ENCODE measurements at regions not wholly inside any gene's neighbourhood (a gene's known extent, or its start where the extent isn't known, plus 50 kb on each side); places are given as distances from the start of the nearest gene placed in this dataset.

GRCh38 chr6:141484711-141485110, 648.0 kb upstream of the GJE1 start:
- H3K4me1 ChIP-seq (ENCODE audit: control insufficient read depth, insufficient read depth, low read length) = no peaks in the 10 kb centered on the region
- H3K27ac ChIP-seq (ENCODE audit: low read depth, low read length) = no peak overlapping the region
- no peak overlapping the region for H3K9ac ChIP-seq (ENCODE audit: low read length)
- no peaks in the 10 kb centered on the region for H3K27me3 ChIP-seq (ENCODE audit: control insufficient read depth, insufficient read depth, low read length)
- H3K36me3 ChIP-seq (ENCODE audit: control insufficient read depth, insufficient read depth, low read length) = no peaks in the 10 kb centered on the region
- no peak overlapping the region for H3K4me3 ChIP-seq (ENCODE audit: low read length)

- H3K27ac ChIP-seq (ENCODE audit: low read depth, low read length) = no peak overlapping the region
- H3K4me1 ChIP-seq (ENCODE audit: control insufficient read depth, insufficient read depth, low read length) = no peaks in the 10 kb centered on the region
- H3K4me3 ChIP-seq (ENCODE audit: low read length) = no peak overlapping the region
- no peak overlapping the region for H3K9ac ChIP-seq (ENCODE audit: low read length)
- H3K27me3 ChIP-seq (ENCODE audit: control insufficient read depth, insufficient read depth, low read length) = no peaks in the 10 kb centered on the region
- no peaks in the 10 kb centered on the region for H3K36me3 ChIP-seq (ENCODE audit: control insufficient read depth, insufficient read depth, low read length)
Observed at GRCh38 chr6:141483598-141484061, 649.1 kb upstream of the GJE1 start.

GRCh38 chr6:141482796-141483597, 649.7 kb upstream of the GJE1 start:
- H3K4me1 ChIP-seq (ENCODE audit: control insufficient read depth, insufficient read depth, low read length) = no peaks in the 10 kb centered on the region
- H3K4me3 ChIP-seq (ENCODE audit: low read length) = no peak overlapping the region
- no peaks in the 10 kb centered on the region for H3K27me3 ChIP-seq (ENCODE audit: control insufficient read depth, insufficient read depth, low read length)
- no peak overlapping the region for H3K27ac ChIP-seq (ENCODE audit: low read depth, low read length)
- H3K9ac ChIP-seq (ENCODE audit: low read length) = no peak overlapping the region
- no peaks in the 10 kb centered on the region for H3K36me3 ChIP-seq (ENCODE audit: control insufficient read depth, insufficient read depth, low read length)

- Histone ChIP-seq H3K27ac (ENCODE audit: low read depth, low read length) (no peak overlapping the region), H3K9ac (ENCODE audit: low read length) (no peak overlapping the region), H3K4me3 (ENCODE audit: low read length) (no peak overlapping the region), H3K27me3 (ENCODE audit: control insufficient read depth, insufficient read depth, low read length) (no peaks in the 10 kb centered on the region), H3K4me1 (ENCODE audit: control insufficient read depth, insufficient read depth, low read length) (no peaks in the 10 kb centered on the region), H3K36me3 (ENCODE audit: control insufficient read depth, insufficient read depth, low read length) (no peaks in the 10 kb centered on the region)
Observed at GRCh38 chr6:141475259-141475658, 657.5 kb upstream of the GJE1 start.

- no peaks in the 10 kb centered on the region for H3K4me1 ChIP-seq (ENCODE audit: control insufficient read depth, insufficient read depth, low read length)
- no peaks in the 10 kb centered on the region for H3K36me3 ChIP-seq (ENCODE audit: control insufficient read depth, insufficient read depth, low read length)
- H3K27ac ChIP-seq (ENCODE audit: low read depth, low read length) = no peak overlapping the region
- H3K27me3 ChIP-seq (ENCODE audit: control insufficient read depth, insufficient read depth, low read length) = no peaks in the 10 kb centered on the region
- no peak overlapping the region for H3K4me3 ChIP-seq (ENCODE audit: low read length)
- no peak overlapping the region for H3K9ac ChIP-seq (ENCODE audit: low read length)
Observed at GRCh38 chr6:141472162-141472928, 660.4 kb upstream of the GJE1 start.

GRCh38 chr6:141470810-141471209, 661.9 kb upstream of the GJE1 start:
- no peak overlapping the region for H3K27ac ChIP-seq (ENCODE audit: low read depth, low read length)
- H3K36me3 ChIP-seq (ENCODE audit: control insufficient read depth, insufficient read depth, low read length) = no peaks in the 10 kb centered on the region
- no peak overlapping the region for H3K4me3 ChIP-seq (ENCODE audit: low read length)
- H3K9ac ChIP-seq (ENCODE audit: low read length) = no peak overlapping the region
- no peaks in the 10 kb centered on the region for H3K4me1 ChIP-seq (ENCODE audit: control insufficient read depth, insufficient read depth, low read length)
- no peaks in the 10 kb centered on the region for H3K27me3 ChIP-seq (ENCODE audit: control insufficient read depth, insufficient read depth, low read length)

- Histone ChIP-seq H3K36me3 (ENCODE audit: control insufficient read depth, insufficient read depth, low read length) (no peaks in the 10 kb centered on the region), H3K4me1 (ENCODE audit: control insufficient read depth, insufficient read depth, low read length) (peaks cover 2% of the 10 kb centered on the region), H3K27me3 (ENCODE audit: control insufficient read depth, insufficient read depth, low read length) (no peaks in the 10 kb centered on the region), H3K4me3 (ENCODE audit: low read length) (no peak overlapping the region), H3K27ac (ENCODE audit: low read depth, low read length) (no peak overlapping the region), H3K9ac (ENCODE audit: low read length) (no peak overlapping the region)
Observed at GRCh38 chr6:141467881-141468280, 664.8 kb upstream of the GJE1 start.

GRCh38 chr6:141467041-141467440, 665.7 kb upstream of the GJE1 start:
- no peaks in the 10 kb centered on the region for H3K36me3 ChIP-seq (ENCODE audit: control insufficient read depth, insufficient read depth, low read length)
- no peak overlapping the region for H3K4me3 ChIP-seq (ENCODE audit: low read length)
- H3K27ac ChIP-seq (ENCODE audit: low read depth, low read length) = no peak overlapping the region
- no peaks in the 10 kb centered on the region for H3K27me3 ChIP-seq (ENCODE audit: control insufficient read depth, insufficient read depth, low read length)
- H3K4me1 ChIP-seq (ENCODE audit: control insufficient read depth, insufficient read depth, low read length) = peaks cover 2% of the 10 kb centered on the region
- H3K9ac ChIP-seq (ENCODE audit: low read length) = no peak overlapping the region

- Histone ChIP-seq H3K4me3 (ENCODE audit: low read length) (no peak overlapping the region), H3K27me3 (ENCODE audit: control insufficient read depth, insufficient read depth, low read length) (no peaks in the 10 kb centered on the region), H3K4me1 (ENCODE audit: control insufficient read depth, insufficient read depth, low read length) (peaks cover 2% of the 10 kb centered on the region), H3K9ac (ENCODE audit: low read length) (no peak overlapping the region), H3K36me3 (ENCODE audit: control insufficient read depth, insufficient read depth, low read length) (no peaks in the 10 kb centered on the region), H3K27ac (ENCODE audit: low read depth, low read length) (no peak overlapping the region)
Observed at GRCh38 chr6:141464896-141465295, 667.8 kb upstream of the GJE1 start.

- Histone ChIP-seq H3K4me1 (ENCODE audit: control insufficient read depth, insufficient read depth, low read length) (peaks cover 2% of the 10 kb centered on the region), H3K4me3 (ENCODE audit: low read length) (no peak overlapping the region), H3K27ac (ENCODE audit: low read depth, low read length) (no peak overlapping the region), H3K27me3 (ENCODE audit: control insufficient read depth, insufficient read depth, low read length) (no peaks in the 10 kb centered on the region), H3K9ac (ENCODE audit: low read length) (no peak overlapping the region), H3K36me3 (ENCODE audit: control insufficient read depth, insufficient read depth, low read length) (no peaks in the 10 kb centered on the region)
Observed at GRCh38 chr6:141464490-141464889, 668.2 kb upstream of the GJE1 start.

GRCh38 chr6:141463237-141463977, 669.3 kb upstream of the GJE1 start:
- no peaks in the 10 kb centered on the region for H3K27me3 ChIP-seq (ENCODE audit: control insufficient read depth, insufficient read depth, low read length)
- H3K36me3 ChIP-seq (ENCODE audit: control insufficient read depth, insufficient read depth, low read length) = no peaks in the 10 kb centered on the region
- H3K4me3 ChIP-seq (ENCODE audit: low read length) = no peak overlapping the region
- H3K27ac ChIP-seq (ENCODE audit: low read depth, low read length) = no peak overlapping the region
- H3K4me1 ChIP-seq (ENCODE audit: control insufficient read depth, insufficient read depth, low read length) = peaks cover 2% of the 10 kb centered on the region
- no peak overlapping the region for H3K9ac ChIP-seq (ENCODE audit: low read length)

GRCh38 chr6:141460743-141461484, 671.8 kb upstream of the GJE1 start:
- no peak overlapping the region for H3K9ac ChIP-seq (ENCODE audit: low read length)
- H3K36me3 ChIP-seq (ENCODE audit: control insufficient read depth, insufficient read depth, low read length) = no peaks in the 10 kb centered on the region
- H3K27ac ChIP-seq (ENCODE audit: low read depth, low read length) = no peak overlapping the region
- peaks cover 2% of the 10 kb centered on the region for H3K4me1 ChIP-seq (ENCODE audit: control insufficient read depth, insufficient read depth, low read length)
- no peaks in the 10 kb centered on the region for H3K27me3 ChIP-seq (ENCODE audit: control insufficient read depth, insufficient read depth, low read length)
- H3K4me3 ChIP-seq (ENCODE audit: low read length) = no peak overlapping the region

Measured in rectal smooth muscle tissue (tissue), 1 donor.